ENCODE measurements at regions not wholly inside any gene's neighbourhood (a gene's known extent, or its start where the extent isn't known, plus 50 kb on each side); places are given as distances from the start of the nearest gene placed in this dataset.

GRCh38 chr21:25331286-25331685 is 276.0 kb downstream of the MRPL39 start:
- Histone ChIP-seq H2BK120ac (ENCODE audit: low read depth, low read length) (peak overlapping the region; percentile 75), H4K5ac (ENCODE audit: low read depth, low read length) (no peak overlapping the region), H4K8ac (ENCODE audit: low read depth in 2 of 2, low read length in 2 of 2) (peak overlapping the region in 1 of 2 experiments; percentile 21; a peak in 1 of 4 replicates), H3K18ac (ENCODE audit: low read depth, low read length) (no peak overlapping the region), H2BK20ac (ENCODE audit: low read depth, low read length) (peak overlapping the region; percentile 21; the same call in 1 of the 2 replicates), H3K27me3 (ENCODE audit: control insufficient read depth, insufficient read depth, low read length) (no peaks in the 10 kb centered on the region), H3K27ac (ENCODE audit: insufficient read depth, low read length) (no peak overlapping the region), H3K4me1 (ENCODE audit: control insufficient read depth, insufficient read depth, low read length) (peaks cover 2% of the 10 kb centered on the region; the same call in 1 of the 2 replicates), H3K9me1 (ENCODE audit: insufficient read depth, low read length) (no peaks in the 10 kb centered on the region), H2AK5ac (ENCODE audit: low read depth, low read length) (peak overlapping the region; percentile 49; the same call in 1 of the 2 replicates), H3K9ac (ENCODE audit: low read depth, low read length) (no peak overlapping the region), H2BK5ac (ENCODE audit: low read depth, low read length, poor library complexity, severe bottlenecking) (no peak overlapping the region), H3K79me1 (ENCODE audit: low read depth in 1 of 2, low read length in 2 of 2) (no peaks in the 10 kb centered on the region), H4K91ac (ENCODE audit: insufficient read depth, low read depth, low read length) (peak overlapping the region; percentile 70), H2AFZ (replicated peaks; ENCODE audit: low read length, poor library complexity) (no peak overlapping the region), H3K56ac (ENCODE audit: extremely low read depth, insufficient read depth, low read length) (no peak overlapping the region), H2BK15ac (ENCODE audit: low read depth, low read length) (peak overlapping the region; percentile 59; the same call in 1 of the 3 replicates), H3K4me3 (ENCODE audit: insufficient read depth, low read depth, low read length) (no peak overlapping the region), H3K23ac (ENCODE audit: low read depth, low read length) (no peak overlapping the region), H3K36me3 (ENCODE audit: control insufficient read depth, insufficient read depth, low read length) (no peaks in the 10 kb centered on the region), H3K4ac (ENCODE audit: low read depth, low read length) (no peak overlapping the region; the same call in 1 of the 2 replicates), H4K20me1 (ENCODE audit: insufficient read depth, low read length) (no peaks in the 10 kb centered on the region), H3K14ac (replicated peaks; ENCODE audit: low read depth, low read length) (no peak overlapping the region), H2AK9ac (replicated peaks; ENCODE audit: low read depth, low read length, poor library complexity) (peak overlapping the region; percentile 69), H3K4me2 (ENCODE audit: low read depth, low read length) (no peak overlapping the region), H3K9me3 (ENCODE audit: control insufficient read depth, insufficient read depth, low read length) (no peaks in the 10 kb centered on the region)
- no peak for DNase-seq
- dilution Hi-C loops (cut with HindIII; ENCODE audit: low sequenced_read_pairs, unreplicated experiment), result no loop called here
- in situ Hi-C loops (cut with MboI; ENCODE audit: low sequenced_read_pairs), result no loop called here
- no peak for ATAC-seq (ENCODE audit: low read depth)
- no peak for TF ChIP-seq NFE2L2 (IDR thresholded peaks at IDR 0.05; ENCODE audit: low read depth, low read length)
- TF ChIP-seq BHLHE40 (IDR thresholded peaks at IDR 0.05; ENCODE audit: low read depth, low read length), result no peak
- no peak for TF ChIP-seq CEBPB (IDR thresholded peaks at IDR 0.05; ENCODE audit: low read depth, low read length)
- no peak for TF ChIP-seq FOS (IDR thresholded peaks at IDR 0.05; ENCODE audit: low read depth, low read length)
- no peak for TF ChIP-seq POLR2A (IDR thresholded peaks at IDR 0.05; ENCODE audit: low read depth, low read length)
- no peak for TF ChIP-seq MAFK (IDR thresholded peaks at IDR 0.05; ENCODE audit: low read depth, low read length)
- no peak for TF ChIP-seq RCOR1 (IDR thresholded peaks at IDR 0.05; ENCODE audit: insufficient replicate concordance, low read length)
- BruUV-seq (replicated peaks), result no TSS peak
- ChIA-PET POLR2A (ENCODE audit: unreplicated experiment) (no interaction called here), CTCF (no interaction called here)
- WGBS, 2 experiments (ENCODE audit: extremely low coverage in 2 of 2, insufficient read length in 1 of 2), result no CpG with 5 or more reads among the region's 1 CpG
- intact Hi-C loops (cut with micrococcal nuclease), result loop anchor here (10.0 kb wide), 1 partner anchor 1216 kb away; no protein-coding TSS in a partner anchor

Data from IMR-90 (cell line).